Activated CD4-positive, alpha-beta T cell treated with anti-CD3 and anti-CD28 coated beads, Interleukin-2, amount 50 U/mL, for 48 hours (primary cell): ENCODE measurements at regions not wholly inside any gene's neighbourhood (a gene's known extent, or its start where the extent isn't known, plus 50 kb on each side); places are given as distances from the start of the nearest gene placed in this dataset.

Experiments
- DNase-seq, 2 experiments: peaks; one replicate each; pipeline ENCODE4 v3.0.0-alpha.2; 2020

- DNase-seq: no peak
Measured at GRCh38 chr1:58979677-58980076, 195.8 kb upstream of the JUN start.

- no peak for DNase-seq
Measured at GRCh38 chr1:58981392-58981791, 197.5 kb upstream of the JUN start.

GRCh38 chr1:58982259-58982998 lies 198.6 kb upstream of the JUN start:
- DNase-seq: no peak

GRCh38 chr1:58983162-58983561 lies 199.3 kb upstream of the JUN start:
- no peak for DNase-seq

- DNase-seq: no peak
Measured at GRCh38 chr1:58983633-58984245, 199.9 kb upstream of the JUN start.

GRCh38 chr1:58986996-58987767 lies 203.3 kb upstream of the JUN start:
- no peak for DNase-seq

- DNase-seq: no peak
Measured at GRCh38 chr1:58988752-58989151, 204.9 kb upstream of the JUN start.

- DNase-seq: no peak
Measured at GRCh38 chr1:58989845-58990244, 206.0 kb upstream of the JUN start.

GRCh38 chr1:58991305-58991704 lies 207.5 kb upstream of the JUN start:
- DNase-seq: no peak

GRCh38 chr1:58992643-58993042 lies 208.8 kb upstream of the JUN start:
- DNase-seq: no peak

- no peak for DNase-seq
Measured at GRCh38 chr1:58993403-58993802, 209.6 kb upstream of the JUN start.

- DNase-seq: no peak
Measured at GRCh38 chr1:58994664-58995063, 210.8 kb upstream of the JUN start.

- DNase-seq: no peak
Measured at GRCh38 chr1:58996341-58997059, 212.7 kb upstream of the JUN start.

GRCh38 chr1:58997060-58997411 lies 213.2 kb upstream of the JUN start:
- no peak for DNase-seq

- no peak for DNase-seq
Measured at GRCh38 chr1:58997637-58998036, 213.8 kb upstream of the JUN start.

GRCh38 chr1:58999676-59000075 lies 215.8 kb upstream of the JUN start:
- no peak for DNase-seq

GRCh38 chr1:59004755-59005154 lies 220.9 kb upstream of the JUN start:
- DNase-seq: no peak

- peak in 1 of 2 experiments; percentile 27 for DNase-seq
Measured at GRCh38 chr1:59005491-59006288, 221.8 kb upstream of the JUN start.

GRCh38 chr1:59006289-59006658 lies 222.4 kb upstream of the JUN start:
- DNase-seq: no peak

GRCh38 chr1:59006932-59007331 lies 223.1 kb upstream of the JUN start:
- DNase-seq: no peak

- no peak for DNase-seq
Measured at GRCh38 chr1:59007429-59007819, 223.6 kb upstream of the JUN start.

- peak; percentile 39 to 59 for DNase-seq
Measured at GRCh38 chr1:59007820-59008598, 224.2 kb upstream of the JUN start.
